ENCODE measurements at regions not wholly inside any gene's neighbourhood (a gene's known extent, or its start where the extent isn't known, plus 50 kb on each side); places are given as distances from the start of the nearest gene placed in this dataset.

- H3K4me2 ChIP-seq (ENCODE audit: low read depth, low read length, poor library complexity, severe bottlenecking): no peak overlapping the region
- H3K9me2 ChIP-seq (replicated peaks; ENCODE audit: insufficient read depth, low read length): no peaks in the 10 kb centered on the region
- H3K9me3 ChIP-seq (ENCODE audit: insufficient read depth, low read length): no peaks in the 10 kb centered on the region
- H3K9ac ChIP-seq (ENCODE audit: low read length): no peak overlapping the region
- no peak for TF ChIP-seq EZH2phosphoT487 (conservative IDR thresholded peaks at IDR 0.05; ENCODE audit: low read length)
- TF ChIP-seq, protein P1, sequence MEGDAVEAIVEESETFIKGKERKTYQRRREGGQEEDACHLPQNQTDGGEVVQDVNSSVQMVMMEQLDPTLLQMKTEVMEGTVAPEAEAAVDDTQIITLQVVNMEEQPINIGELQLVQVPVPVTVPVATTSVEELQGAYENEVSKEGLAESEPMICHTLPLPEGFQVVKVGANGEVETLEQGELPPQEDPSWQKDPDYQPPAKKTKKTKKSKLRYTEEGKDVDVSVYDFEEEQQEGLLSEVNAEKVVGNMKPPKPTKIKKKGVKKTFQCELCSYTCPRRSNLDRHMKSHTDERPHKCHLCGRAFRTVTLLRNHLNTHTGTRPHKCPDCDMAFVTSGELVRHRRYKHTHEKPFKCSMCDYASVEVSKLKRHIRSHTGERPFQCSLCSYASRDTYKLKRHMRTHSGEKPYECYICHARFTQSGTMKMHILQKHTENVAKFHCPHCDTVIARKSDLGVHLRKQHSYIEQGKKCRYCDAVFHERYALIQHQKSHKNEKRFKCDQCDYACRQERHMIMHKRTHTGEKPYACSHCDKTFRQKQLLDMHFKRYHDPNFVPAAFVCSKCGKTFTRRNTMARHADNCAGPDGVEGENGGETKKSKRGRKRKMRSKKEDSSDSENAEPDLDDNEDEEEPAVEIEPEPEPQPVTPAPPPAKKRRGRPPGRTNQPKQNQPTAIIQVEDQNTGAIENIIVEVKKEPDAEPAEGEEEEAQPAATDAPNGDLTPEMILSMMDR (IDR thresholded peaks at IDR 0.05; ENCODE audit: insufficient read depth, low read length, poor library complexity, severe bottlenecking): no peak
- no peaks in the 10 kb centered on the region for H3K79me2 ChIP-seq (ENCODE audit: insufficient read depth, low read length)
- no peaks in the 10 kb centered on the region for H3F3A ChIP-seq (ENCODE audit: insufficient read depth)
- H3K4me3 ChIP-seq (ENCODE audit: insufficient read depth, low read length, poor library complexity, severe bottlenecking): no peak overlapping the region
- 0 out of 2 replicates have a peak, but pooled peaks cover 3% of the 10 kb centered on the region for H3K27me3 ChIP-seq (ENCODE audit: low read length)
- H3K36me3 ChIP-seq (ENCODE audit: low read length): no peaks in the 10 kb centered on the region
- no peak overlapping the region for H3K27ac ChIP-seq (ENCODE audit: low read depth, low read length)
- no peak overlapping the region for H2AFZ ChIP-seq (ENCODE audit: low read depth, low read length, severe bottlenecking)
- H4K20me1 ChIP-seq (ENCODE audit: low read depth, low read length): no peaks in the 10 kb centered on the region
These were observed 84.8 kb upstream of the NUDT4 start for GRCh38 chr12:93292731-93293566.

- Histone ChIP-seq H4K20me1 (ENCODE audit: low read depth, low read length) (no peaks in the 10 kb centered on the region), H3K9me2 (replicated peaks; ENCODE audit: insufficient read depth, low read length) (no peaks in the 10 kb centered on the region), H3K27ac (ENCODE audit: low read depth, low read length) (no peak overlapping the region), H3K4me3 (ENCODE audit: insufficient read depth, low read length, poor library complexity, severe bottlenecking) (no peak overlapping the region), H3K9me3 (ENCODE audit: insufficient read depth, low read length) (no peaks in the 10 kb centered on the region), H3K27me3 (ENCODE audit: low read length) (no peaks in the 10 kb centered on the region), H3K9ac (ENCODE audit: low read length) (no peak overlapping the region), H3F3A (ENCODE audit: insufficient read depth) (no peaks in the 10 kb centered on the region), H2AFZ (ENCODE audit: low read depth, low read length, severe bottlenecking) (no peak overlapping the region), H3K4me2 (ENCODE audit: low read depth, low read length, poor library complexity, severe bottlenecking) (no peak overlapping the region), H3K79me2 (ENCODE audit: insufficient read depth, low read length) (no peaks in the 10 kb centered on the region), H3K36me3 (ENCODE audit: low read length) (no peaks in the 10 kb centered on the region)
- TF ChIP-seq, protein P1 (IDR thresholded peaks at IDR 0.05; ENCODE audit: insufficient read depth, low read length, poor library complexity, severe bottlenecking): no peak
- TF ChIP-seq EZH2phosphoT487 (conservative IDR thresholded peaks at IDR 0.05; ENCODE audit: low read length): no peak
These were observed 80.7 kb upstream of the NUDT4 start for GRCh38 chr12:93297032-93297431.

DNA sequence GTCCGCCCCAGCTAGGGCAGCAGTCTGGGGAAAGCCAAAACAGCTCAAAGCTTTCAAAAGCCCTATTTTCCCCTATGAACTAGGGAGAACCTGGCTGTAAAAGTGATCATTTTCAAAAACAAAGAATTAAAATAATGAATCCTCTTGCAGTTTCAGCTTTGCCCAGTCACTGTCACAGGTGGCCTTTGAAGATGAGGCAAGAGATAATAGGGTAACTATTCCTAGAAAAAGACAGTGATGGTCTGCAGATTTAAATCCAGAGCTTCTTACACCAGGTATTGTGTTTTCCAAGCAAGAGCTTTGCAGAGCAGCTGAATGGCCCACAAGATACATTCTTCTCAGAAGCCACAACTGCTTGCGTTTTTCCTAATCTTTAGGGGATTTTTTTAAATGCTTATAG, 80.2 kb upstream of the NUDT4 start:
- no peaks in the 10 kb centered on the region for H3K9me2 ChIP-seq (replicated peaks; ENCODE audit: insufficient read depth, low read length)
- TF ChIP-seq, protein P1 (IDR thresholded peaks at IDR 0.05; ENCODE audit: insufficient read depth, low read length, poor library complexity, severe bottlenecking): no peak
- TF ChIP-seq EZH2phosphoT487 (conservative IDR thresholded peaks at IDR 0.05; ENCODE audit: low read length): no peak
- H3K4me3 ChIP-seq (ENCODE audit: insufficient read depth, low read length, poor library complexity, severe bottlenecking): no peak overlapping the region
- no peaks in the 10 kb centered on the region for H3K9me3 ChIP-seq (ENCODE audit: insufficient read depth, low read length)
- H2AFZ ChIP-seq (ENCODE audit: low read depth, low read length, severe bottlenecking): no peak overlapping the region
- no peaks in the 10 kb centered on the region for H3K36me3 ChIP-seq (ENCODE audit: low read length)
- no peak overlapping the region for H3K27ac ChIP-seq (ENCODE audit: low read depth, low read length)
- H3K79me2 ChIP-seq (ENCODE audit: insufficient read depth, low read length): no peaks in the 10 kb centered on the region
- H3F3A ChIP-seq (ENCODE audit: insufficient read depth): no peaks in the 10 kb centered on the region
- H3K27me3 ChIP-seq (ENCODE audit: low read length): no peaks in the 10 kb centered on the region
- no peak overlapping the region for H3K4me2 ChIP-seq (ENCODE audit: low read depth, low read length, poor library complexity, severe bottlenecking)
- H4K20me1 ChIP-seq (ENCODE audit: low read depth, low read length): no peaks in the 10 kb centered on the region
- H3K9ac ChIP-seq (ENCODE audit: low read length): no peak overlapping the region

Data from SU-DHL-6 (cell line).